Coronary artery (tissue), 2 donors: ENCODE measurements at regions not wholly inside any gene's neighbourhood (a gene's known extent, or its start where the extent isn't known, plus 50 kb on each side); places are given as distances from the start of the nearest gene placed in this dataset.

Experiments
- DNase-seq: peaks from one replicate; pipeline ENCODE4 v3.0.0-alpha.2; 2017; ENCODE audit warnings: low spot score
- H3K27ac ChIP-seq, 2 donors: fragments of 200-600 bp; sonication (generic); one replicate each; pipeline ENCODE4 v1.5.1; 2016 to 2019
- H3K4me3 ChIP-seq: fragments of 200-600 bp; sonication (generic); 2 replicates; pipeline ENCODE4 v1.5.1; 2016; ENCODE audit warnings: mild to moderate bottlenecking, moderate library complexity
- CTCF ChIP-seq: fragments of 200-600 bp; sonication (generic); IDR thresholded peaks from one replicate; pipeline ENCODE4 v1.5.1; 2019; ENCODE audit warnings: antibody characterized with exemption

- no peak overlapping the region for H3K27ac ChIP-seq
- no peak for DNase-seq
- no peak overlapping the region for H3K4me3 ChIP-seq
- TF ChIP-seq CTCF, result no peak
Observed at GRCh38 chr5:3312299-3312698, 283.3 kb upstream of the IRX1 start.

GRCh38 chr5:3311433-3311832 is 284.2 kb upstream of the IRX1 start:
- no peak for DNase-seq
- no peak for TF ChIP-seq CTCF
- no peak overlapping the region for H3K27ac ChIP-seq
- no peak overlapping the region for H3K4me3 ChIP-seq

GRCh38 chr5:3310541-3311261 is 284.9 kb upstream of the IRX1 start:
- no peak for DNase-seq
- no peak overlapping the region for H3K4me3 ChIP-seq
- H3K27ac ChIP-seq, result no peak overlapping the region
- no peak for TF ChIP-seq CTCF

GRCh38 chr5:3309538-3309937 is 286.1 kb upstream of the IRX1 start:
- DNase-seq, result no peak
- TF ChIP-seq CTCF, result no peak
- H3K4me3 ChIP-seq, result no peak overlapping the region
- no peak overlapping the region for H3K27ac ChIP-seq

GRCh38 chr5:3307982-3308621 is 287.5 kb upstream of the IRX1 start:
- no peak overlapping the region for H3K4me3 ChIP-seq
- TF ChIP-seq CTCF, result no peak
- no peak for DNase-seq

GRCh38 chr5:3305432-3305831 is 290.2 kb upstream of the IRX1 start:
- TF ChIP-seq CTCF, result no peak

More at GRCh38 chr5:3307982-3308621, 287.5 kb upstream of the IRX1 start:
- no peak overlapping the region for H3K27ac ChIP-seq

GRCh38 chr5:3304346-3304745 is 291.3 kb upstream of the IRX1 start:
- no peak for DNase-seq
- Histone ChIP-seq H3K27ac (no peak overlapping the region), H3K4me3 (no peak overlapping the region)
- TF ChIP-seq CTCF, result no peak

More at GRCh38 chr5:3305432-3305831, 290.2 kb upstream of the IRX1 start:
- no peak overlapping the region for H3K4me3 ChIP-seq
- no peak overlapping the region for H3K27ac ChIP-seq
- DNase-seq, result no peak
